Panc1 (cell line): ENCODE measurements at regions not wholly inside any gene's neighbourhood (a gene's known extent, or its start where the extent isn't known, plus 50 kb on each side); places are given as distances from the start of the nearest gene placed in this dataset.

ENCODE experiments used
- POLR2AphosphoS5 ChIP-seq: IDR thresholded peaks from 2 replicates; pipeline ENCODE4 v1.6.1; 2012; ENCODE audit warnings: mild to moderate bottlenecking, low read depth, low read length, moderate library complexity
- TCF7L2 ChIP-seq: IDR thresholded peaks from 2 replicates; pipeline ENCODE4 v1.6.1; 2011; ENCODE audit warnings: mild to moderate bottlenecking, low read depth, low read length, inconsistent platforms
- TF ChIP-seq, protein P1 (sequence below): fragments of 450-650 bp; IDR thresholded peaks from 2 replicates; pipeline ENCODE4 v1.5.1; 2017; ENCODE audit warnings: mild to moderate bottlenecking
- TF ChIP-seq, protein P2 (sequence below), 2 experiments: IDR thresholded peaks; 2 replicates each; pipeline ENCODE4 v1.6.1; 2011 to 2012; ENCODE audit warnings: low read depth in 2 of 2, control low read depth in 1 of 2, low read length in 1 of 2, mild to moderate bottlenecking in 1 of 2, moderate library complexity in 1 of 2; ENCODE audit not compliant: insufficient read depth in 1 of 2

DNA sequence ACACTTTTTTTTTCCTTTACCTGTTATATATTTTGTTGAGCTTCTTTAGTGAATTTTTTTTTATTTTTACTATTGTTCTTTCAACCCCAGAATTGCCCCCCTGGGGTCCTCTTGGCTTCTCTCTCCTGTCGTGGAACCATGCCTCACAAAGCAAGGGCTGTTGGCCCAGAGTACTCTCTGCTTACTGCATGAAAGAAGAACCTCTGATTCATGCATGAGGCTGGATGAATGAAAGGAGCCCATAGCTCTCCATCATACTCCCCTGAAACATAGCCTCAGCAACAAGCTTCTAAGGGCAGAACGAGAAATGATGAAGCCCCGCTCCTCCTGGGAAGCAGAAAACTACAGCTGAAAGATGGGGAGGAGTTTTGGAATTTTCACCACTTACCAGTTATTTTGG is 1441.0 kb downstream of the BRINP3 start:
- TF ChIP-seq, protein P1, sequence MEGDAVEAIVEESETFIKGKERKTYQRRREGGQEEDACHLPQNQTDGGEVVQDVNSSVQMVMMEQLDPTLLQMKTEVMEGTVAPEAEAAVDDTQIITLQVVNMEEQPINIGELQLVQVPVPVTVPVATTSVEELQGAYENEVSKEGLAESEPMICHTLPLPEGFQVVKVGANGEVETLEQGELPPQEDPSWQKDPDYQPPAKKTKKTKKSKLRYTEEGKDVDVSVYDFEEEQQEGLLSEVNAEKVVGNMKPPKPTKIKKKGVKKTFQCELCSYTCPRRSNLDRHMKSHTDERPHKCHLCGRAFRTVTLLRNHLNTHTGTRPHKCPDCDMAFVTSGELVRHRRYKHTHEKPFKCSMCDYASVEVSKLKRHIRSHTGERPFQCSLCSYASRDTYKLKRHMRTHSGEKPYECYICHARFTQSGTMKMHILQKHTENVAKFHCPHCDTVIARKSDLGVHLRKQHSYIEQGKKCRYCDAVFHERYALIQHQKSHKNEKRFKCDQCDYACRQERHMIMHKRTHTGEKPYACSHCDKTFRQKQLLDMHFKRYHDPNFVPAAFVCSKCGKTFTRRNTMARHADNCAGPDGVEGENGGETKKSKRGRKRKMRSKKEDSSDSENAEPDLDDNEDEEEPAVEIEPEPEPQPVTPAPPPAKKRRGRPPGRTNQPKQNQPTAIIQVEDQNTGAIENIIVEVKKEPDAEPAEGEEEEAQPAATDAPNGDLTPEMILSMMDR: no peak
- no peak for TF ChIP-seq POLR2AphosphoS5
- TF ChIP-seq, protein P2, sequence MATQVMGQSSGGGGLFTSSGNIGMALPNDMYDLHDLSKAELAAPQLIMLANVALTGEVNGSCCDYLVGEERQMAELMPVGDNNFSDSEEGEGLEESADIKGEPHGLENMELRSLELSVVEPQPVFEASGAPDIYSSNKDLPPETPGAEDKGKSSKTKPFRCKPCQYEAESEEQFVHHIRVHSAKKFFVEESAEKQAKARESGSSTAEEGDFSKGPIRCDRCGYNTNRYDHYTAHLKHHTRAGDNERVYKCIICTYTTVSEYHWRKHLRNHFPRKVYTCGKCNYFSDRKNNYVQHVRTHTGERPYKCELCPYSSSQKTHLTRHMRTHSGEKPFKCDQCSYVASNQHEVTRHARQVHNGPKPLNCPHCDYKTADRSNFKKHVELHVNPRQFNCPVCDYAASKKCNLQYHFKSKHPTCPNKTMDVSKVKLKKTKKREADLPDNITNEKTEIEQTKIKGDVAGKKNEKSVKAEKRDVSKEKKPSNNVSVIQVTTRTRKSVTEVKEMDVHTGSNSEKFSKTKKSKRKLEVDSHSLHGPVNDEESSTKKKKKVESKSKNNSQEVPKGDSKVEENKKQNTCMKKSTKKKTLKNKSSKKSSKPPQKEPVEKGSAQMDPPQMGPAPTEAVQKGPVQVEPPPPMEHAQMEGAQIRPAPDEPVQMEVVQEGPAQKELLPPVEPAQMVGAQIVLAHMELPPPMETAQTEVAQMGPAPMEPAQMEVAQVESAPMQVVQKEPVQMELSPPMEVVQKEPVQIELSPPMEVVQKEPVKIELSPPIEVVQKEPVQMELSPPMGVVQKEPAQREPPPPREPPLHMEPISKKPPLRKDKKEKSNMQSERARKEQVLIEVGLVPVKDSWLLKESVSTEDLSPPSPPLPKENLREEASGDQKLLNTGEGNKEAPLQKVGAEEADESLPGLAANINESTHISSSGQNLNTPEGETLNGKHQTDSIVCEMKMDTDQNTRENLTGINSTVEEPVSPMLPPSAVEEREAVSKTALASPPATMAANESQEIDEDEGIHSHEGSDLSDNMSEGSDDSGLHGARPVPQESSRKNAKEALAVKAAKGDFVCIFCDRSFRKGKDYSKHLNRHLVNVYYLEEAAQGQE (IDR thresholded peaks at IDR 0.05; ENCODE audit: insufficient read depth in 1 of 2, low read depth in 2 of 2, low read length in 1 of 2): no peak
- no peak for TF ChIP-seq TCF7L2
